Loucy (cell line): ENCODE measurements at regions not wholly inside any gene's neighbourhood (a gene's known extent, or its start where the extent isn't known, plus 50 kb on each side); places are given as distances from the start of the nearest gene placed in this dataset.

Source experiments
- H2AFZ ChIP-seq: fragments of 200-600 bp; sonication (generic); 2 replicates; pipeline ENCODE4 v1.6.0; 2016; ENCODE audit warnings: antibody characterized with exemption, mild to moderate bottlenecking, low read length, moderate library complexity
- H3F3A ChIP-seq: fragments of 200-600 bp; 2 replicates; pipeline ENCODE4 v1.6.0; 2016; ENCODE audit warnings: antibody characterized with exemption, low read depth, mild to moderate bottlenecking
- H3K27me3 ChIP-seq: fragments of 200-600 bp; sonication (generic); 2 replicates; pipeline ENCODE4 v1.6.1; 2014; ENCODE audit warnings: low read length, mild to moderate bottlenecking; ENCODE audit not compliant: insufficient read depth, poor library complexity, severe bottlenecking
- H3K36me3 ChIP-seq: fragments of 200-600 bp; sonication (generic); 2 replicates; pipeline ENCODE4 v1.6.1; 2016; ENCODE audit warnings: low read length; ENCODE audit not compliant: insufficient read depth
- H3K4me1 ChIP-seq: fragments of 200-600 bp; sonication (generic); 2 replicates; pipeline ENCODE4 v1.5.1; 2014; ENCODE audit warnings: low read length, mild to moderate bottlenecking; ENCODE audit not compliant: insufficient read depth, poor library complexity, severe bottlenecking
- H3K4me2 ChIP-seq: fragments of 200-600 bp; sonication (generic); 2 replicates; pipeline ENCODE4 v1.6.0; 2014; ENCODE audit warnings: antibody characterized with exemption, low read length, low read depth, mild to moderate bottlenecking; ENCODE audit not compliant: poor library complexity, severe bottlenecking
- H3K4me3 ChIP-seq: fragments of 200-600 bp; sonication (generic); 2 replicates; pipeline ENCODE4 v1.5.1; 2014; ENCODE audit warnings: low read length, mild to moderate bottlenecking, mixed read lengths; ENCODE audit not compliant: poor library complexity, severe bottlenecking
- H3K79me2 ChIP-seq: fragments of 200-600 bp; sonication (generic); 2 replicates; pipeline ENCODE4 v1.6.1; 2014; ENCODE audit warnings: low read length; ENCODE audit not compliant: insufficient read depth
- H3K9ac ChIP-seq: fragments of 200-600 bp; sonication (generic); 2 replicates; pipeline ENCODE4 v1.6.0; 2014; ENCODE audit warnings: mild to moderate bottlenecking, low read depth, low read length, moderate library complexity; ENCODE audit not compliant: poor library complexity, severe bottlenecking
- H3K9me2 ChIP-seq: fragments of 200-600 bp; sonication (generic); replicated peaks from 2 replicates; pipeline ENCODE4 v1.6.1; 2016; ENCODE audit warnings: low read depth, low read length, mixed read lengths
- H3K9me3 ChIP-seq: fragments of 200-600 bp; sonication (generic); 2 replicates; pipeline ENCODE4 v1.6.1; 2014; ENCODE audit warnings: mild to moderate bottlenecking, antibody characterized with exemption, low read length, low read depth; ENCODE audit not compliant: insufficient read depth
- H4K20me1 ChIP-seq: fragments of 200-600 bp; sonication (generic); 2 replicates; pipeline ENCODE4 v1.6.0; 2014; ENCODE audit warnings: antibody characterized with exemption, low read length, mild to moderate bottlenecking; ENCODE audit not compliant: insufficient read depth, poor library complexity, severe bottlenecking
- CTCF ChIP-seq: fragments of 200-600 bp; sonication (generic); conservative IDR thresholded peaks from 2 replicates; pipeline ENCODE4 v1.5.1; 2014; ENCODE audit warnings: mild to moderate bottlenecking, antibody characterized with exemption, low read length
- EZH2phosphoT487 ChIP-seq: fragments of 200-600 bp; IDR thresholded peaks from 2 replicates; pipeline ENCODE4 v1.6.1; 2018; ENCODE audit warnings: antibody characterized with exemption, mild to moderate bottlenecking, moderate library complexity, borderline replicate concordance

- no peaks in the 10 kb centered on the region for H3K9me2 ChIP-seq
- no peak overlapping the region for H3K4me2 ChIP-seq
- H4K20me1 ChIP-seq = no peaks in the 10 kb centered on the region
- no peaks in the 10 kb centered on the region for H3K36me3 ChIP-seq
- no peaks in the 10 kb centered on the region for H3K27me3 ChIP-seq
- no peaks in the 10 kb centered on the region for H3K4me1 ChIP-seq
- H3K9ac ChIP-seq = no peak overlapping the region
- no peak overlapping the region for H3K4me3 ChIP-seq
- TF ChIP-seq EZH2phosphoT487 (no peak), CTCF (no peak)
- H3K79me2 ChIP-seq = no peaks in the 10 kb centered on the region
- H2AFZ ChIP-seq = no peak overlapping the region
- H3F3A ChIP-seq = no peaks in the 10 kb centered on the region
- no peaks in the 10 kb centered on the region for H3K9me3 ChIP-seq
These were observed 423.4 kb downstream of the ZIC1 start for GRCh38 chr3:147832611-147833010.

GRCh38 chr3:147836330-147836729 lies 427.2 kb downstream of the ZIC1 start:
- Histone ChIP-seq H3K27me3 (no peaks in the 10 kb centered on the region), H2AFZ (0 out of 2 replicates have a peak overlapping the region, but pooled peaks have one; percentile 12), H3K79me2 (no peaks in the 10 kb centered on the region), H4K20me1 (no peaks in the 10 kb centered on the region), H3K9ac (no peak overlapping the region), H3K4me2 (no peak overlapping the region), H3K4me3 (no peak overlapping the region), H3F3A (no peaks in the 10 kb centered on the region), H3K9me2 (no peaks in the 10 kb centered on the region), H3K9me3 (no peaks in the 10 kb centered on the region), H3K36me3 (no peaks in the 10 kb centered on the region), H3K4me1 (no peaks in the 10 kb centered on the region)
- TF ChIP-seq CTCF (no peak), EZH2phosphoT487 (no peak)

GRCh38 chr3:147838652-147839051 lies 429.5 kb downstream of the ZIC1 start:
- Histone ChIP-seq H3K36me3 (no peaks in the 10 kb centered on the region), H3K4me2 (no peak overlapping the region)
- TF ChIP-seq EZH2phosphoT487 (no peak), CTCF (peak; percentile 46)

More at GRCh38 chr3:147838652-147839051, 429.5 kb downstream of the ZIC1 start:
- Histone ChIP-seq H3K9me3 (no peaks in the 10 kb centered on the region), H3F3A (no peaks in the 10 kb centered on the region), H3K9me2 (no peaks in the 10 kb centered on the region), H3K27me3 (no peaks in the 10 kb centered on the region), H3K9ac (no peak overlapping the region), H3K4me3 (no peak overlapping the region), H3K79me2 (no peaks in the 10 kb centered on the region), H3K4me1 (no peaks in the 10 kb centered on the region), H4K20me1 (no peaks in the 10 kb centered on the region), H2AFZ (no peak overlapping the region)
